Stomach (tissue), 4 donors: ENCODE measurements at regions not wholly inside any gene's neighbourhood (a gene's known extent, or its start where the extent isn't known, plus 50 kb on each side); places are given as distances from the start of the nearest gene placed in this dataset.
"Not testable (repeated sequence)": the region's sequence is repeated elsewhere in the genome, so short reads cannot be mapped to it uniquely, and the experiment has no call there.

Experiments
- POLR2A ChIP-seq, 4 donors: fragments of 450-650 bp; IDR thresholded peaks; one replicate each; pipeline ENCODE4 v1.6.1; 2016; ENCODE audit warnings: antibody characterized with exemption in 4 of 4, control low read depth in 2 of 4, mild to moderate bottlenecking in 1 of 4, moderate library complexity in 1 of 4
- TF ChIP-seq, protein P1 (sequence below), 7 experiments: fragments of 450-650 bp in 4 of 7; fragments of 200-600 bp in 3 of 7; sonication (generic) in 3 of 7; IDR thresholded peaks; one replicate each; pipeline ENCODE4 v1.5.1; 2016 to 2019; ENCODE audit warnings: antibody characterized with exemption in 7 of 7, control low read depth in 2 of 7, mild to moderate bottlenecking in 1 of 7

- not testable (repeated sequence) for TF ChIP-seq POLR2A (IDR thresholded peaks at IDR 0.05)
- TF ChIP-seq, protein P1, sequence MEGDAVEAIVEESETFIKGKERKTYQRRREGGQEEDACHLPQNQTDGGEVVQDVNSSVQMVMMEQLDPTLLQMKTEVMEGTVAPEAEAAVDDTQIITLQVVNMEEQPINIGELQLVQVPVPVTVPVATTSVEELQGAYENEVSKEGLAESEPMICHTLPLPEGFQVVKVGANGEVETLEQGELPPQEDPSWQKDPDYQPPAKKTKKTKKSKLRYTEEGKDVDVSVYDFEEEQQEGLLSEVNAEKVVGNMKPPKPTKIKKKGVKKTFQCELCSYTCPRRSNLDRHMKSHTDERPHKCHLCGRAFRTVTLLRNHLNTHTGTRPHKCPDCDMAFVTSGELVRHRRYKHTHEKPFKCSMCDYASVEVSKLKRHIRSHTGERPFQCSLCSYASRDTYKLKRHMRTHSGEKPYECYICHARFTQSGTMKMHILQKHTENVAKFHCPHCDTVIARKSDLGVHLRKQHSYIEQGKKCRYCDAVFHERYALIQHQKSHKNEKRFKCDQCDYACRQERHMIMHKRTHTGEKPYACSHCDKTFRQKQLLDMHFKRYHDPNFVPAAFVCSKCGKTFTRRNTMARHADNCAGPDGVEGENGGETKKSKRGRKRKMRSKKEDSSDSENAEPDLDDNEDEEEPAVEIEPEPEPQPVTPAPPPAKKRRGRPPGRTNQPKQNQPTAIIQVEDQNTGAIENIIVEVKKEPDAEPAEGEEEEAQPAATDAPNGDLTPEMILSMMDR (IDR thresholded peaks at IDR 0.05), result not testable (repeated sequence)
Measured at GRCh38 chr12:107216411-107216810, 123.1 kb upstream of the CRY1 start.
